SK-N-SH (cell line): ENCODE measurements at regions not wholly inside any gene's neighbourhood (a gene's known extent, or its start where the extent isn't known, plus 50 kb on each side); places are given as distances from the start of the nearest gene placed in this dataset.

Experiments
- CTCF ChIA-PET: fragments of 300-600, 350-600 bp; formaldehyde crosslinking; extraction: SDS; loops from one replicate; lab custom pipeline; 2021; lab: Yijun Ruan, JAX
- POLR2A ChIA-PET: fragments of 350-600 bp; sonication (Branson Sonifier 250); formaldehyde crosslinking; extraction: SDS; loops from one replicate; lab custom pipeline; 2020; ENCODE audit warnings: antibody characterized with exemption, inconsistent platforms; lab: Yijun Ruan, JAX
- DNase-seq: peaks from one replicate; pipeline ENCODE4 v3.0.0; 2012
- H2AFZ ChIP-seq: fragments of 200-600 bp; sonication (generic); 2 replicates; pipeline ENCODE4 v1.8.1; 2016; ENCODE audit warnings: antibody characterized with exemption, mild to moderate bottlenecking, low read depth
- H3F3A ChIP-seq: fragments of 200-600 bp; sonication (generic); replicated peaks from 2 replicates; pipeline ENCODE3; 2016; ENCODE audit warnings: antibody characterized with exemption, mild to moderate bottlenecking; ENCODE audit not compliant: insufficient read depth
- H3K27ac ChIP-seq, 2 experiments: fragments of 200-500 bp in 1 of 2; fragments of 200-600 bp in 1 of 2; sonication (Bioruptor generic) in 1 of 2; sonication (generic), shearing (Covaris generic) in 1 of 2; 2 replicates each; pipeline versions ENCODE4 v1.5.1 to v1.6.1; 2014 to 2016; ENCODE audit warnings: low read depth in 2 of 2, inconsistent platforms in 1 of 2, low read length in 1 of 2, mild to moderate bottlenecking in 1 of 2, mixed read lengths in 1 of 2
- H3K27me3 ChIP-seq: fragments of 200-600 bp; sonication (generic), shearing (Covaris generic); 2 replicates; pipeline ENCODE4 v1.6.1; 2016; ENCODE audit warnings: mixed run types; ENCODE audit not compliant: insufficient read depth
- H3K36me3 ChIP-seq, 2 experiments: fragments of 200-500 bp in 1 of 2; fragments of 200-600 bp in 1 of 2; sonication (Bioruptor generic) in 1 of 2; sonication (generic) in 1 of 2; replicated peaks in 1 of 2; 2 replicates each; pipeline versions ENCODE3 to v1.5.1; 2014 to 2016; ENCODE audit warnings: low read length in 1 of 2, mild to moderate bottlenecking in 1 of 2; ENCODE audit not compliant: insufficient read depth in 2 of 2, control insufficient read depth in 1 of 2
- H3K4me1 ChIP-seq, 2 experiments: fragments of 200-500 bp in 1 of 2; fragments of 200-600 bp in 1 of 2; sonication (Bioruptor generic) in 1 of 2; sonication (generic), shearing (Covaris generic) in 1 of 2; 2 replicates each; pipeline versions ENCODE4 v1.5.1 to v1.6.1; 2014 to 2016; ENCODE audit warnings: low read depth in 1 of 2, low read length in 1 of 2, mixed run types in 1 of 2; ENCODE audit not compliant: insufficient read depth in 2 of 2, control insufficient read depth in 1 of 2
- H3K4me2 ChIP-seq: fragments of 200-600 bp; sonication (generic), shearing (Covaris generic); 2 replicates; pipeline ENCODE4 v1.6.1; 2017; ENCODE audit warnings: mixed run types
- H3K4me3 ChIP-seq, 2 experiments: fragments of 200-500 bp in 1 of 2; fragments of 200-600 bp in 1 of 2; sonication (Bioruptor generic) in 1 of 2; sonication (generic), shearing (Covaris generic) in 1 of 2; 2 replicates each; pipeline versions ENCODE4 v1.5.1 to v1.8.1; 2014 to 2016; ENCODE audit warnings: low read depth in 2 of 2, inconsistent platforms in 1 of 2, low read length in 1 of 2, mild to moderate bottlenecking in 1 of 2, mixed read lengths in 1 of 2, moderate library complexity in 1 of 2
- H3K79me2 ChIP-seq: fragments of 200-600 bp; sonication (generic); 2 replicates; pipeline ENCODE4 v1.8.1; 2017; ENCODE audit warnings: mild to moderate bottlenecking; ENCODE audit not compliant: insufficient read depth
- H3K9ac ChIP-seq: fragments of 200-600 bp; sonication (generic); 2 replicates; pipeline ENCODE4 v1.6.1; 2017; ENCODE audit warnings: mixed run types
- H3K9me2 ChIP-seq: fragments of 200-600 bp; sonication (generic); 2 replicates; pipeline ENCODE4 v1.6.1; 2017; ENCODE audit warnings: mixed run types
- H3K9me3 ChIP-seq: fragments of 200-600 bp; sonication (generic); 2 replicates; pipeline ENCODE4 v1.6.1; 2017; ENCODE audit warnings: mixed run types, mild to moderate bottlenecking, moderate library complexity
- H4K20me1 ChIP-seq: fragments of 200-600 bp; sonication (generic); 2 replicates; pipeline ENCODE4 v1.6.1; 2017; ENCODE audit warnings: mild to moderate bottlenecking, mixed run types; ENCODE audit not compliant: insufficient read depth
- CHD2 ChIP-seq: fragments of 150-350 bp; IDR thresholded peaks from 2 replicates; pipeline ENCODE4 v1.6.1; 2018; ENCODE audit warnings: low read length; ENCODE audit not compliant: partially characterized antibody
- CTCF ChIP-seq: fragments of 200-600 bp; sonication (generic); IDR thresholded peaks from 2 replicates; pipeline ENCODE4 v1.6.1; 2017; ENCODE audit warnings: antibody characterized with exemption, mild to moderate bottlenecking, moderate library complexity
- EP300 ChIP-seq, 2 experiments: IDR thresholded peaks; 2 replicates each; pipeline versions ENCODE4 v1.4.0 to v1.6.1; 2012; ENCODE audit warnings: borderline replicate concordance in 1 of 2, low read depth in 1 of 2, low read length in 1 of 2
- EZH2phosphoT487 ChIP-seq: fragments of 200-600 bp; sonication (generic); IDR thresholded peaks from 2 replicates; pipeline ENCODE4 v1.6.1; 2017; ENCODE audit warnings: low read depth, mixed run types, mild to moderate bottlenecking, antibody characterized with exemption, moderate library complexity, borderline replicate concordance
- FOSL2 ChIP-seq: IDR thresholded peaks from 2 replicates; pipeline ENCODE4 v1.4.0; 2012; ENCODE audit warnings: low read depth, mild to moderate bottlenecking, moderate library complexity, borderline replicate concordance
- FOXJ3 ChIP-seq: sonication (generic); formaldehyde crosslinking; IDR thresholded peaks from 2 replicates; pipeline ENCODE4 v1.5.1; 2020; ENCODE audit warnings: mild to moderate bottlenecking, missing genetic modification reagents
- GABPA ChIP-seq: IDR thresholded peaks from 2 replicates; pipeline ENCODE4 v1.4.0; 2012; ENCODE audit warnings: low read depth, mild to moderate bottlenecking
- GATA2 ChIP-seq: sonication (generic); formaldehyde crosslinking; IDR thresholded peaks from 2 replicates; pipeline ENCODE4 v1.5.0; 2020; ENCODE audit warnings: mild to moderate bottlenecking, missing genetic modification reagents
- IRF3 ChIP-seq: fragments of 150-350 bp; IDR thresholded peaks from 2 replicates; pipeline ENCODE4 v1.6.1; 2016; ENCODE audit warnings: mild to moderate bottlenecking, low read depth, low read length
- JUND ChIP-seq: IDR thresholded peaks from 2 replicates; pipeline ENCODE4 v1.4.0; 2012
- MAX ChIP-seq: IDR thresholded peaks from 2 replicates; pipeline ENCODE4 v1.4.0; 2012; ENCODE audit warnings: low read depth
- MXI1 ChIP-seq: IDR thresholded peaks from 2 replicates; pipeline ENCODE4 v1.6.1; 2012; ENCODE audit warnings: mild to moderate bottlenecking, low read depth, low read length, improper control_type of control experiment
- NFIC ChIP-seq: IDR thresholded peaks from 2 replicates; pipeline ENCODE4 v1.4.0; 2012; ENCODE audit warnings: borderline replicate concordance
- PBX3 ChIP-seq: IDR thresholded peaks from 2 replicates; pipeline ENCODE4; 2012
- POLR2AphosphoS5 ChIP-seq: IDR thresholded peaks from 2 replicates; pipeline ENCODE4 v1.6.1; 2012; ENCODE audit warnings: low read depth, low read length
- RAD21 ChIP-seq: IDR thresholded peaks from 2 replicates; pipeline ENCODE4 v1.6.1; 2012; ENCODE audit warnings: mild to moderate bottlenecking, low read length
- RCOR1 ChIP-seq: fragments of 150-350 bp; IDR thresholded peaks from 2 replicates; pipeline ENCODE4 v1.6.1; 2017; ENCODE audit warnings: antibody characterized with exemption, low read length
- RXRA ChIP-seq: IDR thresholded peaks from 2 replicates; pipeline ENCODE4 v1.4.0; 2012; ENCODE audit warnings: low read depth, mild to moderate bottlenecking, borderline replicate concordance
- USF1 ChIP-seq: IDR thresholded peaks from 2 replicates; pipeline ENCODE4 v1.4.0; 2012; ENCODE audit warnings: low read depth, borderline replicate concordance
- YY1 ChIP-seq: IDR thresholded peaks from 2 replicates; pipeline ENCODE4 v1.4.0; 2012; ENCODE audit warnings: low read depth, mild to moderate bottlenecking

- CTCF ChIA-PET: no interaction called here
- no peak overlapping the region for H3K9ac ChIP-seq
- no peak for TF ChIP-seq RAD21
- no peak for TF ChIP-seq RCOR1
- no peak for TF ChIP-seq CTCF
- TF ChIP-seq JUND: no peak
- no peak for TF ChIP-seq FOSL2
- TF ChIP-seq EP300 (IDR thresholded peaks at IDR 0.05; ENCODE audit: borderline replicate concordance in 1 of 2, low read depth in 1 of 2, low read length in 1 of 2): no peak
- no peak for TF ChIP-seq RXRA
- no peak for TF ChIP-seq EZH2phosphoT487
- TF ChIP-seq IRF3: no peak
- TF ChIP-seq PBX3: no peak
- no peak for TF ChIP-seq NFIC
- TF ChIP-seq USF1: no peak
- no peak for TF ChIP-seq GABPA
- no peak for TF ChIP-seq GATA2 (CRISPR knock-in tag)
- no peak for TF ChIP-seq FOXJ3 (CRISPR knock-in tag)
- no peak for TF ChIP-seq YY1
- no peak for TF ChIP-seq POLR2AphosphoS5
- TF ChIP-seq MAX: no peak
- TF ChIP-seq CHD2: no peak
- TF ChIP-seq MXI1: no peak
- TF ChIP-seq, all 33 proteins: peak for 0
- no peaks in the 10 kb centered on the region for H3F3A ChIP-seq
- H3K36me3 ChIP-seq: peaks cover 0 to 4% of the 10 kb centered on the region in 2 experiments
- no peaks in the 10 kb centered on the region for H3K9me3 ChIP-seq
- POLR2A ChIA-PET: no interaction called here
- H3K4me3 ChIP-seq: no peak overlapping the region
- DNase-seq: no peak
- no peak overlapping the region for H3K27ac ChIP-seq
- H3K27me3 ChIP-seq: no peaks in the 10 kb centered on the region
- H2AFZ ChIP-seq: no peak overlapping the region
- H3K4me1 ChIP-seq: no peaks in the 10 kb centered on the region
- H4K20me1 ChIP-seq: no peaks in the 10 kb centered on the region
- no peaks in the 10 kb centered on the region for H3K9me2 ChIP-seq
- H3K4me2 ChIP-seq: no peak overlapping the region
- H3K79me2 ChIP-seq: no peaks in the 10 kb centered on the region
Observed at GRCh38 chr2:181348107-181348837, 108.9 kb upstream of the ITGA4 start.
